Hematopoietic multipotent progenitor cell treated with erythropoietin and hydrocortisone succinate and interleukin-3 and kit ligand, for 6 days (in vitro differentiated cells): ENCODE measurements at regions not wholly inside any gene's neighbourhood (a gene's known extent, or its start where the extent isn't known, plus 50 kb on each side); places are given as distances from the start of the nearest gene placed in this dataset.

Experiments
- DNase-seq: peaks from one replicate; pipeline ENCODE4 v3.0.0-alpha.2; 2015

GRCh38 chr10:33453081-33454025 is 118.9 kb upstream of the NRP1 start:
- no peak for DNase-seq

DNA sequence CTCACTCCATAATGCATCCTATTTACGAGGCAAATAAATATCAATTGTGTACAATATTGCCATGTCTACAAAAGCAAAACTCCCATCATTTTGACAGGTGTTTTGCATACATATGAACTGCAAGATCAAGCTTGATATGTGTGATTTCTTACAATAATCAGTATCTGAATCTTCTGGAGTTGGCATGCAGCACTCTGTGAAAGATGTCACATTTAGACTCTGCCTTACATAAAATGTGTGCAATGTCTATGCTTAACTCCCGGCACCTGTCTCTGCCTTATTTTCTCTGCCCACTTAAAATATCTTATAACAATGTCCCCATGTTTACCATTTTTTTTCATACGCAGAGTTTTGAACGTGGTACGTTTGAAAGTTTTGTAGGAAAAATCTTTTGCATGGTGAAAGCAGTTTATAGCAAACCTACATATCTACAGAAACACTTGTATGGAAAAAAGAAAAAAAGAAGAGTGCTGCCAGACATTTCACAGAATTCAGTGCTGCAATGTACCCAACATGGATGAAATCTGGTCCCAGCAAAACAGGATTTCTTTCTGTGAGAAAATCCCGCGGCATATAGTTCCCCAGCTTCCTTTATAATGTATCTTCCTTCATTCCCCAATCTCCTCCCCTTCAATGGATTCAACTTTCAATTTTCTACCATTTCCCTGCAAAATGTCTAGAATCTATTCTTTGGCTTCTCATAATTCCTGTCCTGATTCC is 114.1 kb upstream of the NRP1 start:
- DNase-seq = no peak

- no peak for DNase-seq
These were observed 107.1 kb upstream of the NRP1 start for GRCh38 chr10:33441561-33441960.

GRCh38 chr10:33434933-33435332 is 100.5 kb upstream of the NRP1 start:
- DNase-seq = peak; percentile 16

DNA sequence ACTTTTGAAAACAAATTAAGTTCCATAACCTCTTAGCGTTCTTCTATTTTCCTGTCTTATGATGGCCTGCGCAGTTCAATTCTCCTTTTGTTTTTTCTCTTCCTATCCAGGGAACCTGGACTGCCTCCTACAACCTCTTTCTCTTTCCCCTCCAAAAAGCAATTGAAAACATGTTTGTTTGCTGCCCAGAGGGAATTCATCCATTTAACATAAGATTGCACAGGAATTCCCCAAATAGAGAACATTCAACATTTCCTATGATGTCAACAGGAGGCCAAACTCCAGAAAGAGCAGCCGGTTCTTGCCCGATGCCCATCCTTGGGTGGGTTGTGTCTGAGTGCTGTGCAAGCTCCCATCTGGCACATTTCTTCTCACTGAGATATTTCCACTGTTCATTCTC is 94.2 kb upstream of the NRP1 start:
- DNase-seq = no peak

GRCh38 chr10:33423154-33423529 is 88.7 kb upstream of the NRP1 start:
- no peak for DNase-seq

DNA sequence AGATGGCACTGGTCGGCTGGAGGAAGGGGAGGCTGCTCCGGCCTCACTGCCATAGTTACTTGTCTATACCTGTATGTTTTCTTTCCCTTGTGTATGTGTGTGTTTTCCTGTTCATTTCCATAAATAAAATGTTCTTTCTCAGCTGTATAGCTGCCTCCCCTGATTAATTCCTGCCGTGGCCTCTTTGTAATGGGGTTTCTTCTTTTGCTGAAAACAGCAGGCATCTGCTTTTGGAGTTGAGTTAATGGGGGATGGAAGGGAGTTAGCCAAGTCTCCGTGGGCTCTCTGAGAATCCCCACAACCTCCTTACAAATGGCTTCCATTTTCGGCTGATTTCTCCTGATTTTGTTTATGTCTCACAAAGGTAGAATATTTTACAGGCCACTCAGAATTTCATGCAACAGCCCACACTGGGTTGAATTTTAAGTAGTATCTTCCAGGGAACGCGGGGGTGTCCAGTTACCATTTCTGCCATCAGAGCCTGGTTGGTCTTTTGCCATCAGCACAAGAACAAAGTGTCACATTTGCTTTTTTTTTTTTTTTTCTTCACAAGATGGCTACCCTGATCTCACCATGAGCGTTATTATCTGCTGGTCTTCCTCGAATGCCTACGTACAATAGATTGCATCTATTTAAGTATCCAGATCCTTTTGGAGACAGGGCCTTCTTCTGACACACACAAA is 88.1 kb upstream of the NRP1 start:
- DNase-seq = no peak

DNA sequence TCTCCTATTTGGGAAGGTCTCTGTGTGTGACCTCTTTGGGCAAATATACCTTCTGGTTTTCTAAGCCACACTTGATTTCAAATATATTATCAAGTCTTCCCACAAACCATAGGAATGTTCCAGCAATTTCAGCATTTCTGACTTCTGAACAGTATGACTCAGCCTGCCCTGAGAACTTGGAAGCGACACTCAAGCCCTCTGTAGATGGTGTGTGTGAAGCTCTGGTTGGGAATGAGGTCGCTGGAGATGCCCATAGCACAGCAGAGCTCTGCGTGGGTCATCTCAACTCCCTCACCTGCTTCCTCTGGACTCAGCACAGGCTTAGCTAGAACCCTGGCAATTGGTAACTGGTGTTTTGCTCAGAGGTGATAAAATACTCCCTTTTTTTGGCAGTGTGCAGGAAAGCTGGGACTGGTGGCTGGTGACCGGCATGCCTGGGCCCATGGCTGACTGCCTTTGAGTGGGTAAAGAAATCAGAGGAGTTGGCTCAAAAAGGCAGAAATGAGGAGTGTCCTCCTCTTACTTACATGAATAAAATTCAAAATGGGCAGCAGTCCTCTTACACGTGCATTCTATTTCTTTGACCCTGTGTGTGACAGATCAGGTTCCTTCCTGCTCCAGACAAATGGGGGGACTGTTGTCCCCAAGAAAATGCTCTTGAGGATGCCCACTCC is 87.5 kb upstream of the NRP1 start:
- no peak for DNase-seq

DNA sequence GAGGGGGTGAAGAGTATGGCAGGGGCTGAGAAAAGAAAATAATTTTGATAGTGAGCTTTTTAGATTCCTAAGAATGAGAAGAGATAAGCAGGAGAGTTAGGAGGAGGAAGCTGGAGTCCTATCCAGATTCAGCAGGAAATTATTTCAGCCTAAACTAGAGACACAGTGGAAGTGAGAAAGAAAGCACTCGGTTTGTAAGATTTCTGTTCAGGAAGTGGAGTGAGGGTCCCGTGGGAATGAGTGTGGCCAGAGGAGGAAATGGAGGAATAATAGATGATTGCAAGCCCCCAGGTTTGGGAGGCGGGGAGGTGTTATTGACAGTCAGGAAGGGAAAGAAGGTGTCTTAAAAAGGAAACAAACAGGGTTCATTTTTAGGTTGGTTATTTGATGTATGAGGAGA is 84.8 kb upstream of the NRP1 start:
- DNase-seq = no peak

DNA sequence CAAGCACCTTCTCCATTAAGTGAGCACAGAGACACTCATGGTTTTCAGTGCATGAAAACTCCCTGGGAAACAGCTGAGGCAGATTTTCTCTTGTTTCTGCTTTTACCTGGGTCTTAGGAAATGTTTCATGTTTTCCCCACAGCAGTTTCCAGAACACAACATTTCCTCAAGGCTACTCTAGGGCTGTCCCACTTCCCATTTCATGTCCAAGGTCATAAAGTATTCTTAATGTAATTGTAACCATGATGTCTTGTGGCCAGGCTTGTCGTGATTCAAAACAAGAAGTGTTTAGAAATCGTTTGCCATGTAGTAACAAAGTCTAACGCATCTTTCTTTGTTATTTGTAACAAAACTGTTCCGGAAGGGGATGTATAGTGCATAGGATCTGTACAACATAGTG is 83.8 kb upstream of the NRP1 start:
- no peak for DNase-seq

- no peak for DNase-seq
These were observed 82.2 kb upstream of the NRP1 start for GRCh38 chr10:33416691-33417090.

- DNase-seq = no peak
These were observed 81.7 kb upstream of the NRP1 start for GRCh38 chr10:33416209-33416608.

DNA sequence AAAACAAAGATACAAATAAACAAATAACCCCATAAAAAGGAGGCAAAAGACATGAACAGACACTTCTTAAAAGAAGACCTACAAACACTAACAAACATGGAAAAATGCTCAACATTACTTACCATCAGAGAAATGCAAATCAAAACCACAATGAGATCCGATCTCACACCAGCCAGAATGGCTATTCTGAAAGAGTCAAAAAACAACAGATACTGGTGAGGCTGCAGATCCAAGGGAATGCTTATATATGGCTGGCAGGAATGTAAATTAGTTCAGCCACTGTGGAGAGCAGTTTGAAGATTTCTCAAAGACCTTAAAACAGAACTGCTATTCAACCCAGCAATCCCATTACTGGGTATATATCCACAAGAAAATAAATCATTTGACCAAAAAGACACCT is 80.4 kb upstream of the NRP1 start:
- DNase-seq = no peak

GRCh38 chr10:33412653-33413361 is 78.3 kb upstream of the NRP1 start:
- no peak for DNase-seq

GRCh38 chr10:33412241-33412640 is 77.8 kb upstream of the NRP1 start:
- no peak for DNase-seq

GRCh38 chr10:33410860-33411234 is 76.4 kb upstream of the NRP1 start:
- no peak for DNase-seq

DNA sequence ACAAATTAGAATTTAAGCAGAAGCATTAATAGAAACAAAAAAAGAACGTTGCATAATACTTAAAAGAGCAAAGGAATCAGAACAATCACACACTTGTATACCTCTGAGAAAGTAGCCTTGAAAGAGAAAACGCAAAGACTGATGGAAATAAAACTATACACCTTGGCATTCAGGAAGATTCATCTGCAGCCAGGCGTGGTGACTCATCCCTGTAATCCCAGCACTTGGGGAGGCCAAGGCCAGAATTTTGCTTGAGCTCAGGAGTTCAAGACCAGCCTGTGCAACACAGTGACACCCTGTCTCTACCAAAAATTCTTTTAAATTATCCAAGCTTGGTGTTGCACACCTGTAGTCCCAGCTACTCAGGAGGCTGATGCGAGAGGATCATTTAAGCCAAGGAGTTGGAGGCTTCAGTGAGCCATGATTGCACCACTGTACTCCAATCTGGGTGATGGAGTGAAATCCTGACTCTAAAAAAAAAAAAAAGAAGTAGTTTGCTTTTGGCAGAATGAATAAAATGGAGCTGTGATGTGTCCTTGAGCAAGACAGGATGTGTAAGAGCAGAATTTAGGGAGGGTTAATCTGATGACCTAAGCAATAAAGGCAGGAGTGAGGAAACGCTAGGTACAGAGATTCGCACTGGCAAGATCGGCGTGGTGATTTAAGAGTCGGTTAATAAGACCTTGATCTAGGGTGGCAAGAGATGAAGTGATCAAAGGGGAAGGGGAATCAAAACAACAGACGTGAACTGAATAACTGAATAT is 75.8 kb upstream of the NRP1 start:
- no peak for DNase-seq

DNA sequence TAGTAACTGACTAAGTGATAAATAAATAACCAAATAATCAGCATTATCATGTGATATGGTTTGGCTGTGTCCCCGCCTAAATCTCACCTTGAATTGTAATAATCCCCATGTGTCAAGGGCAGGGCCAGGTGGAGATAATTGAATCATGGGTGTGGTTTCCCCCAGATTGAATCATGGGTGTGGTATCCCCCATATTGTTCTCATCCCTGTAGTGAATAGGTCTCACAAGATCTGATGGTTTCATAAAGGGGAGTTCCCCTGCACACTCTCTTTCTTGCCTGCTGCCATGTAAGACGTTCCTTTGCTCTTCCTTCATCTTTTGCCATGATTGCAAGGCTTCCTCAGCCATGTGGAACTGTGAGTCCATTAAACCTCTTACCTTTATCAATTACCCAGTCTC is 72.1 kb upstream of the NRP1 start:
- no peak for DNase-seq

- DNase-seq = no peak
These were observed 68.0 kb upstream of the NRP1 start for GRCh38 chr10:33402220-33403073.

DNA sequence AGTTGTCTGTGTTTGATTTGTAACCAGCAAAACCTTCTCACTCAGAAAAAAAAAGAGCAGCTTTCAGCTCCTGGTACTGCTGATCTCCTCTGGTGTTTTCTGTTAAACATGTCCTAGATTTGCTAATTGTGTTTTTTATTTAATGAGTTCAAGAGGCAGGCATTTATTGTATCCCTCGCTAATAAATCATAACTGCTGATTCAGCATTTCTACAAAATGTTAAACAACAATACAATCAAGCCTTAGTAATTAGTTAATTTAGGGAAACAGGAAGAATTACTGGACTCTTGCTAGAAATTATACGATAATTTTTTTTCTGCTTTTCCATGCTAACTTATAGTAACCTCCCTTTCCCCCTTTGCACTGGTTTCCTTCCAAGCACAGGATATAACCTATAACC is 66.8 kb upstream of the NRP1 start:
- no peak for DNase-seq

GRCh38 chr10:33398796-33399195 is 64.3 kb upstream of the NRP1 start:
- DNase-seq = no peak
